ENCODE measurements at regions not wholly inside any gene's neighbourhood (a gene's known extent, or its start where the extent isn't known, plus 50 kb on each side); places are given as distances from the start of the nearest gene placed in this dataset.
A peak's percentile ranks its signal among the peaks of the same experiment; 100 is the strongest.

DNA sequence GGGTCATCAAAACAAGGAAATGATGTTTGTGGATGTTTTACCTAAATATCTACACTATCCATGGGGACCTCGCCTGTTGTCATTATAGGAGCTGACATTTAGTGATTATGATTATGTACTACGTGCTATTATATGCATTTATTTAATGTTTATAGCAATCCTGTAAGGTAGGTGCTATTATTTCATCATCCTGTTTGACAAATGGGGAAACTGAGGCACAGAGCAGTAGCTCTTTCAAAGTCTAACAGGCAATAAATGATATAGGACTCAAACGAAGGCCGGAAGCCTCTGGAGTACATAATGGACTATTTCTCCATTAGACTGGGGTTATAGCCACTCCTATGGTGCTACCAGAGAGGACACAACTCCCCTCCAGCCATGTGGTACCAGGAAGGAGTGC is 60.6 kb upstream of the KDM7A start:
- no peak for DNase-seq
- H3K4me1 Mint-ChIP-seq (ENCODE audit: low read depth), result no peaks in the 10 kb centered on the region
- no peaks in the 10 kb centered on the region for H3K9me3 Mint-ChIP-seq
- H3K36me3 Mint-ChIP-seq (ENCODE audit: low read depth), result no peaks in the 10 kb centered on the region
- no peak overlapping the region for H3K27ac Mint-ChIP-seq
- H3K27me3 Mint-ChIP-seq (ENCODE audit: insufficient read depth), result peaks cover 19% of the 10 kb centered on the region
- TF ChIP-seq, protein P1, sequence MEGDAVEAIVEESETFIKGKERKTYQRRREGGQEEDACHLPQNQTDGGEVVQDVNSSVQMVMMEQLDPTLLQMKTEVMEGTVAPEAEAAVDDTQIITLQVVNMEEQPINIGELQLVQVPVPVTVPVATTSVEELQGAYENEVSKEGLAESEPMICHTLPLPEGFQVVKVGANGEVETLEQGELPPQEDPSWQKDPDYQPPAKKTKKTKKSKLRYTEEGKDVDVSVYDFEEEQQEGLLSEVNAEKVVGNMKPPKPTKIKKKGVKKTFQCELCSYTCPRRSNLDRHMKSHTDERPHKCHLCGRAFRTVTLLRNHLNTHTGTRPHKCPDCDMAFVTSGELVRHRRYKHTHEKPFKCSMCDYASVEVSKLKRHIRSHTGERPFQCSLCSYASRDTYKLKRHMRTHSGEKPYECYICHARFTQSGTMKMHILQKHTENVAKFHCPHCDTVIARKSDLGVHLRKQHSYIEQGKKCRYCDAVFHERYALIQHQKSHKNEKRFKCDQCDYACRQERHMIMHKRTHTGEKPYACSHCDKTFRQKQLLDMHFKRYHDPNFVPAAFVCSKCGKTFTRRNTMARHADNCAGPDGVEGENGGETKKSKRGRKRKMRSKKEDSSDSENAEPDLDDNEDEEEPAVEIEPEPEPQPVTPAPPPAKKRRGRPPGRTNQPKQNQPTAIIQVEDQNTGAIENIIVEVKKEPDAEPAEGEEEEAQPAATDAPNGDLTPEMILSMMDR (IDR thresholded peaks at IDR 0.05), result no peak
- no peak overlapping the region for H3K4me3 Mint-ChIP-seq

DNA sequence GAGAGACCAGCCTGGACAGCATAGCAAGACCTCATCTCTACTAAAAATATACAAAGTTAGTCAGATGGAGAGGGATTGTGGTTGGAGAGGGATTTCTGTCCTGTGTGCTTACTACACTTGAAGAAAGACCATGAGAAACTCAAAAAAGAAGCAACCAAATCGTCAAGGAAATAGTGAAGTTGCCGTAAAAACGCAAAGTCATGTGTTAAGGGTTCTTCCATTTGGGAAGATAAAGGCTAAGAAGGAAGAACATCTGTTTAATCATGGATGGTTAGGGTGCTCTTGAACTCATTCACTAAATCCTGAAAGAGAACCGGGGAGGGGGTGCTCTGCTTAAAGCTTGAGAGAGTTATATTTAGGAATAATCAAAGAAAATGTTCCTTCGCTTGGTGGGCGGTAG is 59.8 kb upstream of the KDM7A start:
- no peak for DNase-seq
- peaks cover 20% of the 10 kb centered on the region for H3K27me3 Mint-ChIP-seq (ENCODE audit: insufficient read depth)
- H3K27ac Mint-ChIP-seq, result no peak overlapping the region
- no peak overlapping the region for H3K4me3 Mint-ChIP-seq
- H3K4me1 Mint-ChIP-seq (ENCODE audit: low read depth), result no peaks in the 10 kb centered on the region
- H3K9me3 Mint-ChIP-seq, result no peaks in the 10 kb centered on the region
- TF ChIP-seq, protein P1 (IDR thresholded peaks at IDR 0.05), result no peak
- H3K36me3 Mint-ChIP-seq (ENCODE audit: low read depth), result no peaks in the 10 kb centered on the region

DNA sequence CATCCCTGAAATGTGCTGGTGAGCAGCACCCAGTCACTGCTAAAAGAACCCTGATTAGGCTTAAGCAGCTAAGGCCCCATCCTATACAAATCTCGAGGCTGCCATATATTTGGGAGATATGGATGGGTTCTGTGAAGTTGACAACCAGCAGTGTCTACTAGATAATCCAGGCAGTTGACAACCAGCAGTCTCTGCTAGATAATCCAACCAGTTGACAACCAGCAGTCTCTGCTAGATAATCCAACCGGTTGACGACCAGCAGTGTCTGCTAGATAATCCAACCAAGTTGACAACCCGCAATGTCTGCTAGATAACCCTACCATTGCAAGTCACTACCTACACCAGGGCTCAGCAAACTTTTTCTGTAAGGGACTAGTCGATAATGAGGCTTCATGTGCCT is 58.3 kb upstream of the KDM7A start:
- no peak overlapping the region for H3K4me3 Mint-ChIP-seq
- no peak overlapping the region for H3K27ac Mint-ChIP-seq
- H3K36me3 Mint-ChIP-seq (ENCODE audit: low read depth), result no peaks in the 10 kb centered on the region
- peaks cover 31% of the 10 kb centered on the region for H3K27me3 Mint-ChIP-seq (ENCODE audit: insufficient read depth)
- TF ChIP-seq, protein P1 (IDR thresholded peaks at IDR 0.05), result no peak
- DNase-seq, result no peak
- H3K4me1 Mint-ChIP-seq (ENCODE audit: low read depth), result peaks cover 6% of the 10 kb centered on the region
- H3K9me3 Mint-ChIP-seq, result no peaks in the 10 kb centered on the region

DNA sequence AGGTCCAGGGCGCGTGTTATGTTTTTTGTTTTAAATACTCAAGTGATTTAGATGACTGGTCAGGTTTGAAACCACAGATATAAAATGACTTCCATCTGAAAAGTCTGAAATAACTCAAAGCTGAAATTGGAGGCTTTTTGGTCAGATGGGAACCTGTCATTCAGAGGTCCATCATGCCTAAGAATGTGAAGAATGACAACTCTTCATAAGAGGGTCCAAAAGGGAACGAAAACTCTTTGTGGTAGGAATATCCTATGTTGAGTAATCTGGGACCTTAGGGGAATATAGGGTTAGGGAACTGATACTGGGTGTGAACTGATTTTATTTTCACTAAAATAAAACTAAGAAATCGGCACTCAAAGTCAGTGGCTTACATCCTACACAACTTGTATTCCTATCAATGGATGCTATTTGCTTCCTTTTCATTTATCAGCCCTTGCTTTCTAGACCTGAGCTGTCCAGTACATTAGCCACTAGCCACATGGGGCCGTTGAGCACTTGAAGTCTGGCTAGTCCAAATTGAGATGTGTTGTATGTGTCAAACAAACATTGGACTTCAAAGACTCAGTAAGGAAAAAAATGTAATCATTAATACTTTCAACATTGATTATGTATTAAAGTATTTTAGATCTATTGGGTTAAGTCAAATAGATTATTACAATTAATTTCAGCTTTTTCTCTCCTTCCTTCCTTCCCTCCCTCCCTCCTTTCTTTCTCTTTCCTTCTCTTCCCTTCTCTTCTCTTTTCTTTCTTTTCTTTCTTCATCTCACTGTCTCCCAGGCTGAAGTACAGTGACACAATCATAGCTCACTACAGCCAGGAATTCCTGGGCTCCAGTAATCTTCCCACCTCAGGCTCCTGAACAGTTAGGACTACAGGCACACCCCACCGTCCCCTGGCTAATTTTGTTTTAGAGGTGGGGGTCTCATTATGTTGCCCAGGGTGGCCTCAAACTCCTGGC is 56.5 kb upstream of the KDM7A start:
- Mint-ChIP-seq H3K4me3 (no peak overlapping the region), H3K27me3 (ENCODE audit: insufficient read depth) (peaks cover 27% of the 10 kb centered on the region), H3K27ac (no peak overlapping the region), H3K9me3 (no peaks in the 10 kb centered on the region), H3K36me3 (ENCODE audit: low read depth) (no peaks in the 10 kb centered on the region), H3K4me1 (ENCODE audit: low read depth) (peaks cover 6% of the 10 kb centered on the region)
- no peak for DNase-seq
- TF ChIP-seq, protein P1 (IDR thresholded peaks at IDR 0.05), result no peak

GRCh38 chr7:140231771-140232491 is 55.1 kb upstream of the KDM7A start:
- peaks cover 6% of the 10 kb centered on the region for H3K4me1 Mint-ChIP-seq (ENCODE audit: low read depth)

More at GRCh38 chr7:140231771-140232491, 55.1 kb upstream of the KDM7A start:
- Mint-ChIP-seq H3K36me3 (ENCODE audit: low read depth) (no peaks in the 10 kb centered on the region), H3K9me3 (no peaks in the 10 kb centered on the region), H3K4me3 (peak overlapping the region; percentile 83; the same call in 1 of the 2 replicates), H3K27me3 (ENCODE audit: insufficient read depth) (peaks cover 29% of the 10 kb centered on the region), H3K27ac (no peak overlapping the region)
- DNase-seq, result no peak
- TF ChIP-seq, protein P1 (IDR thresholded peaks at IDR 0.05), result no peak
